Suppressor macrophage treated with lipopolysaccharide for 4 hours (primary cell): ENCODE measurements at regions not wholly inside any gene's neighbourhood (a gene's known extent, or its start where the extent isn't known, plus 50 kb on each side); places are given as distances from the start of the nearest gene placed in this dataset.
A peak's percentile ranks its signal among the peaks of the same experiment; 100 is the strongest.

ENCODE experiments used
- DNase-seq: peaks from one replicate; pipeline ENCODE4 v3.0.0-alpha.2; 2020

- peak; percentile 6 for DNase-seq
Observed at GRCh38 chr3:117322866-117323265, 613.3 kb downstream of the TUSC7 start.

DNA sequence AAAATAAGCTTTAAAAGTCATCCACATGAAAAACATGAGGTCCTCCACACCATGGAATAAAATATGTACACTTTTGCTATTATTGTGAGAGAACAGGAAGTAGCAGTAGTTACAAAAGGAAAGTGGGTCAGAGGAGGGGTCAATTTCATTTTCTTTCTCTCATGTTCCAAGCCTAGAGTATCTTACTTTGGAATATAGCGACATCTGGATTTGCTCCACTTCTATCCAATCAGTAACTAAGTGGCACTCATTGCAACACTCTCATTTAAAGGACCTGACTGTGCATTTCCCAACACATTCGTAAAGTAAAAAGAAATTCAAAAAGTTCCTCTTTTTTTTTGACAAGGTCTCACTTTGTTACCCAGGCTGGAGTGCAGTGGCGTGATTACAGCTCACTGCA is 637.3 kb downstream of the TUSC7 start:
- DNase-seq, result peak; percentile 20

GRCh38 chr3:117348884-117349283 is 639.3 kb downstream of the TUSC7 start:
- DNase-seq, result no peak

DNA sequence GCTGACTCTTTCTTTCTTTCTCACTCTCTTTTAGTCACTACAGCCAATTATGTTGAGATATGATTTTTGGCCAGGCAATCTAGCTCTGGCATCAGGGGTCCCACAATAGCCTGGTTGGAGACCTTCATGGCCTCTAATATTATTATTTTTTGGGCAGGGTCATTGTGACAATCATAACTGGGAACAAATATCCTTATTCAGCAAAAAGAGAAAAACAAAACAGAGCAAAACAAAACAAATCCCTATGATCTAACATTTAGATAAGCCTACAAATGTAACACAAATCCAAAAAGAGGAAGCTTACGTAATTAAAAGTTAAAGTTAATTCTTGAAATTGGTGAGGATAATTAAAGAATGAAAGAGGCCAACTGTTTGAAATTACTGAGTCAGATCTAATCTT is 640.0 kb downstream of the TUSC7 start:
- no peak for DNase-seq

- DNase-seq, result no peak
Observed at GRCh38 chr3:117350371-117350770, 640.8 kb downstream of the TUSC7 start.

DNA sequence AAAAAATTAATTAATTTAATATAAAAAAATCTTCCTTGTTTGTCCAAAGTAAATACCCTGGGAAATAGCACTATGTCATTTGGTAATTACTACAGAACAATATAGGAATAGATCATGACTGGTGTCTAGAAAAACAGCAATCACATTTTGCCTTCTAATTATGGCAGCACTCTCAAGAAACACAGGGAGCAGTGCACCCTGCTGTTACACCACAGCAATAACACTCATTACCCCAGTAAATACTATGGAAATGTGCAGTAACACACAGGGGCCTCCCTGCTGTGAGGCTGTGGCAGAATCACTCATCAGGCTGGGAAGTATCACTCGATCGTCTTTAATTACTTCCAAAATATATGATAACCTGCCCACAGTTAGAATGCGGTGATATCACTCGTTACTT is 646.0 kb downstream of the TUSC7 start:
- DNase-seq, result peak; percentile 19

DNA sequence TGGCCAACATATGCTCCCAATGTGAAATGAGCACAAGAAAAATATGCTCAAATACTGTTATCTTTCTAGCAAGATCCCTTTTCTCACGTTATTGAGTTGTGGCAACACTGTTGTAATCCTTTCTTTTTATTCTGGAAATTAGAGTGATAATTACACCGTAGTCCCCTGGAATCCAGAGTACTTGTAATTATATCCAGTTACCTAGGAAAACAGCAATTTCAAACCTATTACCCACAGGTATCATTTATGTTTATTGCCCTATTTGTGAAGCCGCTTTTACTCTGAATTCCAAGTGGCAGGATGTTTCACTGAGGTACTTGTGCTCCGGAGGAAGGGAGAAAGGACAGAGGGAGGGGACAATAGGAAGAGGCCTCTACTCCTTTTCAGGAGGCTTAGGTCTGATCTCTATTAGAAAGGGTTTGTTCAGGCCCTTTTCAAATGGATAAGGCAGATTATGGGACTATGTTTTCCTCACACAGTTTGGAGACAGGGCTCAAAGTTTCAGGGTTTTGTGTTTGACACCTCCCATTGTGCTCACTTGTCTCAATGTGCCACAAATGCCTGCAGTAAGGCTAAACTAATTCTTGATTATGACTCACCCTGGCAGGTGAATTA is 646.6 kb downstream of the TUSC7 start:
- no peak for DNase-seq

- DNase-seq, result no peak
Observed at GRCh38 chr3:117358717-117359314, 649.2 kb downstream of the TUSC7 start.

DNA sequence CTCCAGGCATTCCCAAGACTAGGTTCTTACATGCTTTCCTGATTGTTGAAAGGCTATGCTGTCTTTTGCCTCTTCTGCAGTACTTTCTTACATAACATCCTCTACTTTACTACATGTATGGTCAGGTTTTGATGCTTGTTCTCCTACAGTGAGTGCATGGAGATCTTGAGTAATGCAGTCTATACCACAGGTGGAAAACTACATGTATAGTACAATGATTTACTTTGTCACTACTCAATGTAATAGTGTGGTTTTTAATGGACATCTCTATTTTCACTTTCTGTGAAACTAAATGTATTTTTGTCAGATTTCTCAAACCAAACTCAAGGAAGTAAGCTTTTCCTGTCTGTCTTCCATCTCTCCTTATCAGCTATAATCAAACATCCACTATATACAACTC is 657.0 kb downstream of the TUSC7 start:
- no peak for DNase-seq

- no peak for DNase-seq
Observed at GRCh38 chr3:117367861-117368260, 658.3 kb downstream of the TUSC7 start.

- no peak for DNase-seq
Observed at GRCh38 chr3:117380631-117381030, 671.1 kb downstream of the TUSC7 start.

DNA sequence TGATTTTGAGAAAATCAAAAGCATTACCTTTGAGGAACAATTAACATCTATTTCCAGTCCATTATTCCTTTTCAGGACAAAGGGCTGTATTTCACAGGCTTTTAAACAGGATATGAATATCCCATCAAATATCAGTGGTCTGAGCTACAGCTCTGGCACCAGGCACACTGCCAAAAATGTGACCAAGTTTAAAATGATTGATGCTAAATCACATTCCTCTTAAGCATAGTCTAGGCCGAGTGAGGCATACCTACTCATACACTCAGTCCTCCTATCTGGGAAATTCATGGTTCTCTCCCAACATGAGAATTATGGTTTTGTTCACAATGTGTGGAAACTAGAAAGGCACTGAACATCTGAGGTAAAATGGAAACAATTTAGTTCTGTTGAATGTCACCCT is 683.5 kb downstream of the TUSC7 start:
- no peak for DNase-seq

DNA sequence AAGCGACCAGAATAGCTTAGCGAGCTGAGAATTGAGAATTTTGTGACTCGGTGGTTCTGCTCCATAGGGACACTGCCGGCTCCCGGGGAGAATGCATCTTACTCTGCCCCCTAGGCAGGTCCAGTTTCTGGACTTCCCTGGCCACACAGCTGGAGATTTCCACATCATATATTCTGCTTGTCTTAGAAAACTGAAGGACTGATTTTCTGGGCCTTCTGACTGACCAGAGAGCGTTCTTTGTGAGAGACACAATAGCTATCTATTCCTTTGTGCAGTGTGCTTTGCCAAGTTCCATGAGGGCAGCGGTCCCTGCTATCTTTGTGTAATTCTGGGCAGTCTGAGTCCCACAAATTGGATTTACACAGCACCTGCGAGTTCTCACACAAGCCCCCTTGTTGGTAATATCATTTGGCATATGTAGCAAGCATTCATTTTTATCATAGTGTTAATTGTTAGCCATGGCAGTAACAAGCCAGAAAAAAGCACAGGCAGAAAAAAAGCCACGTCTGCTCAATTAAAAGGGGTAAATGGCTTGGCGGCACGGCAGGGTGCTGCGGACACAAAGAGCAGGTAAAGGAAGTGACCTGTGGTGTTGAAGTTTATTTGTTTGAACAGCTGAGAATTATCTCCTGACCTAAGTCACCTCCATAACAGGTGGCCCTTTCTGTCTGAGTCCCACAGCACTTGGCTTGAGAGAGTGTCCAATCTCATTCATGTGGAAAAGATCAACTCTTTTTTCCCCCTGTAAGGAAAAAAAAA is 688.7 kb downstream of the TUSC7 start:
- no peak for DNase-seq

GRCh38 chr3:117399311-117400078 is 689.9 kb downstream of the TUSC7 start:
- DNase-seq, result no peak

DNA sequence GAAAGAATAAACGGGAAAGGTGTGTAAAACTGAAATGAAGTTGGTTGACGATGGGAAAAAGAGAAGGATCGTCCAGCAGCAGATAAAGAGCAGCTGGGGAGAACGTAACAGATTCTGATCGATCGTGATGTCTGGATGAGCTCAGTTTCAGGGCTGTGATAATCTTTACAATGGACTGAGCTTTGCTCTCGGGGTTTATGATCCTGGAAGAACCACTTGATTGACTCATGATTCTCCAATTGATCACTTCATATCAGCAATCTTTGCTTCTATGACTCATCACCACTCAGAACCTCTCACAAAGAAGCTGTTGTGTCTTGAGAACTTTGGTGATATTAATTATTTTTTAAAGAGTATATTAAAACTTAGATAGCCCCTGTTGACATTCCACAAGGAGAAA is 690.7 kb downstream of the TUSC7 start:
- no peak for DNase-seq

DNA sequence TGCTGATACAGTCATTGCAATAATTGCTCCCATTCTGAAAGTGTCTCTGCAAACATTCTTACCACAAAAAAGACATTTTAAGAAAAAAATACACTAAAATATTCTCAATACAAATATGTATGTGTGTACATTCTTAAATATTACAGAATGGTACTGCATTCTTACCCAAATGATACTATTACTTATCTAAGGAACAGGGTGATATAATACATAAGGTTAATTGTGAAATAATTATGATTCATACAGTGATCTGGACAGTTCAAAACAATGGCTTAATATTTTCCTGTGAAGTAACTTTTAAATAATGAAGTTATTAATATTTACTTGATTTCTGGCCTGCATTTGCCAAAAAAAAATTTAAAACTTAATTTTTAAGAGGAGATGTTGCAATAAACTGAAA is 694.6 kb downstream of the TUSC7 start:
- peak; percentile 47 for DNase-seq

- DNase-seq, result no peak
Observed at GRCh38 chr3:117404730-117405129, 695.2 kb downstream of the TUSC7 start.

GRCh38 chr3:117405359-117405758 is 695.8 kb downstream of the TUSC7 start:
- no peak for DNase-seq

DNA sequence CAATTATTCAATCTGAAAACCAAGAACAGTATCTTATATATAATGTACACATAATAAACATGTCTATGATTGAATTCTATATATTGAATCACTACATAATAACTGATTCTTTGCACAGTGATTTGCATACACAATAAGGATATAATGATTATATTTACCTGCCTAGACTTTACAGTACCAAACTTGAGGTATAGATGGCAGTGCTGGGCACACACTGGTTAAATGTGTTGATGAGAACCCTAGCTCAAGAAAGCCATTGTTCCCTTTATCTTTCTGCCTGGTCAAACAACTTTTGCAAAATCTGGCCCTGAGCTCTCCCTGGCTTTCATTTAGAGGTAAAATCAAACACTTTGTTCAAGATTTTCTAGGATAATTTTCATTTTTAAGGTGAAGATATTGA is 697.7 kb downstream of the TUSC7 start:
- no peak for DNase-seq

DNA sequence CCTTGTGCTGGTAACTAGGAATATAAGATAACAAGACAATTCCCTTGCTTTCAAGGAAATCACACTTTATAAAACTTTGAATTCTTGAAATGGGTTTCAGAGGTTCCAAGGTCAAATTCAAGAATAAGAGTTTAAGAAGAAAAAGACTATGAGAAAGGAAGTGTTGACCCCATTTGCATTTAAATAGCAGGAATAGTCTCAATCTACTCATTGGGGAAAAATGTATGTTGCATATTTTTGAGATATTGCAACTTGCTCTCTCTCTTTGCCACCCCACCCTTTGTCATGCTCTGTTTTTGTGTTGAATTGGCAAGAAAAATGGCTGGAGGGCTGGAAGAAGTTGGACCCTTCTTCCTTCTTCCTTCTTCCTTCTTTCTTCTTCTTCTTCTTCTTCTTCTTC is 699.2 kb downstream of the TUSC7 start:
- DNase-seq, result no peak

- DNase-seq, result no peak
Observed at GRCh38 chr3:117409256-117409655, 699.7 kb downstream of the TUSC7 start.

- no peak for DNase-seq
Observed at GRCh38 chr3:117409701-117410459, 700.3 kb downstream of the TUSC7 start.

DNA sequence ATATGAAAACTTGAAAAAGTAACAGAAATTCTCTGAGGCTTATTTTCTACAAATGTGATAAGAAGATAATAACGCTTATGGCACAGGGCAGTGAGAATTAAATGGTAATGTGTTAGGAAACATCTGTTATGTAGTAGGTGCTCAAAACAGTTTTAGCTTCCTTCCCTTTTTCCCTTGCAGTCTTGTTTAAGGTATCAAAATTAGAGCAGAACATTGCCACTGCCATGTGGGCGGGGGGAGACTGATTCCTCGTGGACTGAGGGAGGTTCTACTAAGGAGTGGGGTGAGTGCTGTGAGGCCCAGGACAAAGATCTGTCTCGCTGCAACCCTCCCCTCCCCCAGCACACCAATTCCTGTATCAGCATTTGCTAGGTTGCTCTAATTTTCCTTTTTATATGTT is 702.4 kb downstream of the TUSC7 start:
- DNase-seq, result no peak
